ENCODE measurements at regions not wholly inside any gene's neighbourhood (a gene's known extent, or its start where the extent isn't known, plus 50 kb on each side); places are given as distances from the start of the nearest gene placed in this dataset.

DNA sequence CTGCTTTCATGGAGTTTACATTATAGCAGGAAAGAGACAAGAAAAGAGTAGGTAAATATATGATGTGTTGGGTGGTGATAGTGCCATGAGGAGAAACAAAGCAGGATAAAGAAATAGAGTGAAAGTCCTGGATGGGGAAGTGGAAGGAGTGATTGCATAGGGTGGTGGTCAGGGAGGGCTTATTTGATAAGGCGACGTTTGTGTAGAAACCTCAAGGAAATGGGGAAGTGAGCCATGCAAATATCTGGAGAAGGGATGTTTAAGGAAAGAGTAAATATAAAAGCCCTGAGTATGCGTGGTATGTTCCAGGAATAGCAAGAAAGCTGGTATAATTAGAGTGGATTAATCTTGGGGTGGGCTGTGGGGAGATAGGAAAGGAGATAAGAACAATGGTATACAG is 134.7 kb upstream of the SV2C start:
- TF ChIP-seq, protein P1, sequence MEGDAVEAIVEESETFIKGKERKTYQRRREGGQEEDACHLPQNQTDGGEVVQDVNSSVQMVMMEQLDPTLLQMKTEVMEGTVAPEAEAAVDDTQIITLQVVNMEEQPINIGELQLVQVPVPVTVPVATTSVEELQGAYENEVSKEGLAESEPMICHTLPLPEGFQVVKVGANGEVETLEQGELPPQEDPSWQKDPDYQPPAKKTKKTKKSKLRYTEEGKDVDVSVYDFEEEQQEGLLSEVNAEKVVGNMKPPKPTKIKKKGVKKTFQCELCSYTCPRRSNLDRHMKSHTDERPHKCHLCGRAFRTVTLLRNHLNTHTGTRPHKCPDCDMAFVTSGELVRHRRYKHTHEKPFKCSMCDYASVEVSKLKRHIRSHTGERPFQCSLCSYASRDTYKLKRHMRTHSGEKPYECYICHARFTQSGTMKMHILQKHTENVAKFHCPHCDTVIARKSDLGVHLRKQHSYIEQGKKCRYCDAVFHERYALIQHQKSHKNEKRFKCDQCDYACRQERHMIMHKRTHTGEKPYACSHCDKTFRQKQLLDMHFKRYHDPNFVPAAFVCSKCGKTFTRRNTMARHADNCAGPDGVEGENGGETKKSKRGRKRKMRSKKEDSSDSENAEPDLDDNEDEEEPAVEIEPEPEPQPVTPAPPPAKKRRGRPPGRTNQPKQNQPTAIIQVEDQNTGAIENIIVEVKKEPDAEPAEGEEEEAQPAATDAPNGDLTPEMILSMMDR (IDR thresholded peaks at IDR 0.05), result no peak
- no peak for TF ChIP-seq POLR2A (IDR thresholded peaks at IDR 0.05)
